Fibroblast of villous mesenchyme (primary cell): ENCODE measurements at regions not wholly inside any gene's neighbourhood (a gene's known extent, or its start where the extent isn't known, plus 50 kb on each side); places are given as distances from the start of the nearest gene placed in this dataset.

ENCODE experiments used
- DNase-seq: peaks from one replicate; pipeline ENCODE4 v3.0.0-alpha.2; 2010; ENCODE audit warnings: low read depth
- H3K4me3 ChIP-seq: 2 replicates; pipeline ENCODE4 v1.5.1; 2011; ENCODE audit warnings: low read depth, mild to moderate bottlenecking, low read length
- TF ChIP-seq, protein P1 (sequence below): IDR thresholded peaks from 2 replicates; pipeline ENCODE4 v1.5.1; 2012; ENCODE audit warnings: low read depth, mild to moderate bottlenecking, low read length; ENCODE audit not compliant: insufficient read depth

GRCh38 chr5:38189081-38189504 lies 69.3 kb upstream of the EGFLAM start:
- H3K4me3 ChIP-seq: no peak overlapping the region
- TF ChIP-seq, protein P1, sequence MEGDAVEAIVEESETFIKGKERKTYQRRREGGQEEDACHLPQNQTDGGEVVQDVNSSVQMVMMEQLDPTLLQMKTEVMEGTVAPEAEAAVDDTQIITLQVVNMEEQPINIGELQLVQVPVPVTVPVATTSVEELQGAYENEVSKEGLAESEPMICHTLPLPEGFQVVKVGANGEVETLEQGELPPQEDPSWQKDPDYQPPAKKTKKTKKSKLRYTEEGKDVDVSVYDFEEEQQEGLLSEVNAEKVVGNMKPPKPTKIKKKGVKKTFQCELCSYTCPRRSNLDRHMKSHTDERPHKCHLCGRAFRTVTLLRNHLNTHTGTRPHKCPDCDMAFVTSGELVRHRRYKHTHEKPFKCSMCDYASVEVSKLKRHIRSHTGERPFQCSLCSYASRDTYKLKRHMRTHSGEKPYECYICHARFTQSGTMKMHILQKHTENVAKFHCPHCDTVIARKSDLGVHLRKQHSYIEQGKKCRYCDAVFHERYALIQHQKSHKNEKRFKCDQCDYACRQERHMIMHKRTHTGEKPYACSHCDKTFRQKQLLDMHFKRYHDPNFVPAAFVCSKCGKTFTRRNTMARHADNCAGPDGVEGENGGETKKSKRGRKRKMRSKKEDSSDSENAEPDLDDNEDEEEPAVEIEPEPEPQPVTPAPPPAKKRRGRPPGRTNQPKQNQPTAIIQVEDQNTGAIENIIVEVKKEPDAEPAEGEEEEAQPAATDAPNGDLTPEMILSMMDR: no peak
- peak; percentile 56 for DNase-seq

GRCh38 chr5:38188591-38188990 lies 69.8 kb upstream of the EGFLAM start:
- H3K4me3 ChIP-seq: no peak overlapping the region
- no peak for DNase-seq
- TF ChIP-seq, protein P1: no peak

- DNase-seq: no peak
- TF ChIP-seq, protein P1: no peak
- no peak overlapping the region for H3K4me3 ChIP-seq
These were observed 70.8 kb upstream of the EGFLAM start for GRCh38 chr5:38187532-38187931.

GRCh38 chr5:38184627-38185026 lies 73.7 kb upstream of the EGFLAM start:
- H3K4me3 ChIP-seq: no peak overlapping the region
- TF ChIP-seq, protein P1: no peak
- DNase-seq: peak; percentile 90

GRCh38 chr5:38182991-38183390 lies 75.4 kb upstream of the EGFLAM start:
- TF ChIP-seq, protein P1: no peak
- no peak for DNase-seq

DNA sequence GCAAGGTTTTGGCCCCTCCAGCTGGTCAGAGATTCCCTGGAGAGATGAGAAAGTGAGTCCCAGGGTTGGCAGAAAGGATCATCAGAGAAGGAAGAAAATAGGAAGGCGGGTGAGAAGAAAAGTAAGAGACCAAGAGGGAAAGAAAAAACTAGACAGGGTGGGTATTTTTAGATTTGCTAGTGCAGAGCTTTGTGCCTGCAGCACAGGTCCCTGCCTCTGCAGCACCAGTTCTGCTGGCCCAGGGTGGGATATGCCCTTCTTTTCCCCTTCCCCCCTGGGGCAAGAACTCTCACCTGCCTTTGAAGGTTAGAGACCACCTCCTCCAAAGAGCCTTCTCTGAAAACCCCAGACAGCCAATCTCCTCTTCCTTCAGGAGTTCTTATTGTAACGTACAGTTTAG lies 90.3 kb upstream of the EGFLAM start:
- TF ChIP-seq, protein P1: no peak
- no peak for DNase-seq
- H3K4me3 ChIP-seq: no peak overlapping the region

More at GRCh38 chr5:38182991-38183390, 75.4 kb upstream of the EGFLAM start:
- H3K4me3 ChIP-seq: no peak overlapping the region

DNA sequence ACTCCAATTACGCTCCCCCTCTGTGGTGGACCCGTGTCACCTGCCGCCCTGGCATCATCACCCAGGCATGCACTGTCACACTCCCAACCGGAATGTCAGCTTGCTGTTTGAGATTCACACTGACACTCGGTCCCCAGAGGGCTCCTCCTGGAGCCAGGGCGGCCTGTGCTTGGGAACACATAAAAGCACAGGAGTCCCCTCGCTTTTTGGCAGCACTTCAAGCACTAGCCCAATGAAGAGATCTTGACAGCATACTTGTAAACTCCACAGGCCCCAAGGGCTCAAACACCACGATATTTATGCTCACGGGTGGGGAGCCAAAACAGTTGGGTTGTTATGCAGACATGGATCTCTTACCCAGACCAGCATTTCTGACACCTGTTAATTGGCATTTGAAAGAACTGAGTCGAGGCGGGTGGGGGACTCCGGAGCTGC lies 90.8 kb upstream of the EGFLAM start:
- no peak overlapping the region for H3K4me3 ChIP-seq
- no peak for DNase-seq
- TF ChIP-seq, protein P1: no peak
